Fibroblast of the aortic adventitia (primary cell): ENCODE measurements at regions not wholly inside any gene's neighbourhood (a gene's known extent, or its start where the extent isn't known, plus 50 kb on each side); places are given as distances from the start of the nearest gene placed in this dataset.
A peak's percentile ranks its signal among the peaks of the same experiment; 100 is the strongest.
"Not testable (repeated sequence)": the region's sequence is repeated elsewhere in the genome, so short reads cannot be mapped to it uniquely, and the experiment has no call there.

Source experiments
- DNase-seq: peaks from one replicate; pipeline ENCODE4 v3.0.0-alpha.2; 2010; ENCODE audit warnings: low read depth
- H3K4me3 ChIP-seq: 2 replicates; pipeline ENCODE4 v1.5.1; 2011; ENCODE audit warnings: low read depth, mild to moderate bottlenecking, control low read depth, low read length, moderate library complexity
- TF ChIP-seq, protein P1 (sequence below): IDR thresholded peaks from 2 replicates; pipeline ENCODE4 v1.5.1; 2011; ENCODE audit warnings: mild to moderate bottlenecking, low read length, control low read depth, inconsistent platforms; ENCODE audit not compliant: insufficient read depth

DNA sequence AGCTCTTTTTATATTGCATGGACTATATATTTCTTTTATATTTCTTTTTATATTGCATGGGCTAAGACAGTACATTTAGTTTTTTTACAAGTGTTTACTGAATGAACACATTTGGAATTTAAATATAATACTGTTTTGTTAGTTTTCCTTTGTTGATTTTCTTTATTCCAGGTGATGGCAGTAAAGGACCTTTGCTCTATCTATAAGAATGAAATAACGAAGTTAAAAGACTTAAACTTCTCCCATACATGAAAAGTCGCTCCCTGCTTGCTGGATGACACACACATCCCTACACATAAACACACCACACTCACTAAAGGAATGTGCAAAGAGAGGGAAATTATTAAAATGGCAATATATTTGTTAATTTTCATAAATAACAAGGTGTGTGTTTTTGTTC is 102.5 kb upstream of the ANXA10 start:
- no peak overlapping the region for H3K4me3 ChIP-seq
- TF ChIP-seq, protein P1, sequence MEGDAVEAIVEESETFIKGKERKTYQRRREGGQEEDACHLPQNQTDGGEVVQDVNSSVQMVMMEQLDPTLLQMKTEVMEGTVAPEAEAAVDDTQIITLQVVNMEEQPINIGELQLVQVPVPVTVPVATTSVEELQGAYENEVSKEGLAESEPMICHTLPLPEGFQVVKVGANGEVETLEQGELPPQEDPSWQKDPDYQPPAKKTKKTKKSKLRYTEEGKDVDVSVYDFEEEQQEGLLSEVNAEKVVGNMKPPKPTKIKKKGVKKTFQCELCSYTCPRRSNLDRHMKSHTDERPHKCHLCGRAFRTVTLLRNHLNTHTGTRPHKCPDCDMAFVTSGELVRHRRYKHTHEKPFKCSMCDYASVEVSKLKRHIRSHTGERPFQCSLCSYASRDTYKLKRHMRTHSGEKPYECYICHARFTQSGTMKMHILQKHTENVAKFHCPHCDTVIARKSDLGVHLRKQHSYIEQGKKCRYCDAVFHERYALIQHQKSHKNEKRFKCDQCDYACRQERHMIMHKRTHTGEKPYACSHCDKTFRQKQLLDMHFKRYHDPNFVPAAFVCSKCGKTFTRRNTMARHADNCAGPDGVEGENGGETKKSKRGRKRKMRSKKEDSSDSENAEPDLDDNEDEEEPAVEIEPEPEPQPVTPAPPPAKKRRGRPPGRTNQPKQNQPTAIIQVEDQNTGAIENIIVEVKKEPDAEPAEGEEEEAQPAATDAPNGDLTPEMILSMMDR, result peak; percentile 23
- DNase-seq, result peak; percentile 56

DNA sequence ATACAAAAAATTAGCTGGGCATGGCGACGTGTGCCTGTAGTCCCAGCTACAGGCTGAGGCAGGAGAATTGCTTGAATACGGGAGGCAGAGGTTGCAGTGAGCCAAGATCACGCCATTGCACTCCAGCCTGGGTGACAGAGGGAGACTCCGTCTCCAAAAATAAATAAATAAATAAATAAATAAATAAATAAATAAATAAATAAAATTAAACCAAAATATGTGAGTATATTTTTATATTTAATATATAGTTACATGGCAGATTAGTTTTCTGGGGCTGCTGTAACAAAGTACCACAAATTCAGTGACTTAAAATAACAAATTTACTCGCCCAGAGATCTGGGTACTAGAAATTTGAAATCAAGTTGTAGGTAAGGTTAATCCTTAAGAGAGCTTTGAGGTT is 84.2 kb upstream of the ANXA10 start:
- H3K4me3 ChIP-seq, DNase-seq: not testable (repeated sequence)

DNA sequence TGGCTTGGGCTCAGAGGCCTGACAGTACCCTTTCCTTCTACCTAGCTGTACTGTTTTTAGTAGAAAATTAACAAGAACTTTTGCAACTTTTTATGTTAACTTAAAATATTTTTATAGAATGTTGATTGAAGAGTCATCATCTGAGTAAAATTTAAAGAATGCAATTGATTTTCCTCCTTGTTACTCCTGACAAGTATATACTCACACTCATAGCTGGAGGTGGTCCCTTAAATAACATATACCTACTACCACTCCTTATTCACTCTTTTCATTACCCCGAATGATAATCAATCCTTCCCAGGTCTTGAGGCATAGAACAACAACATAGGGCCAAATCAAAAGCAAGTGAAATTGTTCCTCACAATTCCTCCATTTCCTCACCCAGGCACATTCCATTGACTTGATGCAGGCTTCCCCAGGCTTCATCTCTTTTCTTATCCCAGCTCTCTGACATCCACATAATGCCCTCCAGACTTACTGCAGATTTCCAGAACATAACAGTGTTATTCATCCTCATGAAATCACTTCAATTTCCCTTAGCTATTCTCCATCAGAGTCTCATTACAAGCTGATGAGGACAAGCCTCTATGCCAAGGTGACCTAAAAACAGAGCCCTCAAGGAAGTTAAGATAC is 73.2 kb upstream of the ANXA10 start:
- H3K4me3 ChIP-seq, result no peak overlapping the region
- DNase-seq, result peak; percentile 77
- TF ChIP-seq, protein P1, result no peak

DNA sequence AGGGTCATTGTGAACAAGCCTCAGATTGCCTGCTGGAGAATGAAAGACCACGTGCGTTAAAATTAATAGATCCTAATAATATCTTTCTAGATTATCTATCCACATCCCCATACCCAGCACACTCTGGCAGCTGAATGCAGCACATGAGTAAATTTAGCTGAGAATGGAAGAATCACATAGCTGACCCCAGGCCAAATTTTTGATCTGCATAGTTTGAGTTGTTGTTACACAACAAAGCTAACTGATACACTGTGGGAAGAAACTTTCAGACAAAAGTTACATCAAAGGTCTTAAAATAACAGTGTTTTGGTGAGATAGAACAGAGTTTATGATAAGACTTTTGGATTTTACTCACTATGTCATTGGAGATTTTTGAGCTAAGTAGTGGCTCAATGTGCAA is 72.4 kb upstream of the ANXA10 start:
- DNase-seq, result peak; percentile 57
- no peak overlapping the region for H3K4me3 ChIP-seq
- TF ChIP-seq, protein P1, result no peak

DNA sequence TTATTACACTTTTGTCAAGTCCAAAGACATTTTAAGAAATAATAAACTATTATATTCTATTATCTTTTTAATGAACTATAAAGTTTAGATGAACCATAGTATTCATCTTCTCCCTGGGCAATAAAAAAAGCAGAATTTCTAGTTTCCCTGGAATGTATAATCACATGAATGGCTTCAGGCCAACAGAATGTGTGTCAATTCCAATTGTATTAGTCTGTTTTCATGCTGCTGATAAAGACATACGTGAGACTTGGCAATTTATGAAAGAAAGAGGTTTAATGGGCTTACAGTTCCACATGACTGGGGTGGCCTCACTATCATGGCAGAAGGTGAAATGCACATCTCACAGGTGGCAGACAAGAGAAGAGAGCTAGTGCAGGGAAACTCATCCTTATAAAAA is 70.7 kb upstream of the ANXA10 start:
- peak; percentile 58 for DNase-seq
- no peak overlapping the region for H3K4me3 ChIP-seq
- TF ChIP-seq, protein P1, result no peak

DNA sequence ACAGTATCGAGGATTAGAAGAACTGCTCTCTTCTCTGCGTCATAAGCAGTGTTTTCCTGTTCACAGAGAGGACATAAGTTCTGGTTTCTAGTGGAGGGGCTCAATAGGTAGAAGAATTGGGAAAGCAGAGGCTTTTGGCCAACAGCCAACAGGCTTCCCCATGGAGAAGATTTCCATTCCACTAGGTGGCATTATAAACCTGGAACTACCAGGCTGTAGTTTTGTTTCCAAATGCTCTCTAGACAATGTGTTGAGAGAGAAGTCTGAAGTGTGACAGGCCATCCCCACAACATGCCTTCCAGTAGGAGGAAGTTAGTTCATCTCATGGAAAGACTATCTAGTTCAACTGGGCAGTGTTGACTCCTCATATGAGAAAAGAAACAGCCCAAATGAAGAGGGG is 63.8 kb upstream of the ANXA10 start:
- no peak for DNase-seq
- TF ChIP-seq, protein P1, result no peak
- no peak overlapping the region for H3K4me3 ChIP-seq

DNA sequence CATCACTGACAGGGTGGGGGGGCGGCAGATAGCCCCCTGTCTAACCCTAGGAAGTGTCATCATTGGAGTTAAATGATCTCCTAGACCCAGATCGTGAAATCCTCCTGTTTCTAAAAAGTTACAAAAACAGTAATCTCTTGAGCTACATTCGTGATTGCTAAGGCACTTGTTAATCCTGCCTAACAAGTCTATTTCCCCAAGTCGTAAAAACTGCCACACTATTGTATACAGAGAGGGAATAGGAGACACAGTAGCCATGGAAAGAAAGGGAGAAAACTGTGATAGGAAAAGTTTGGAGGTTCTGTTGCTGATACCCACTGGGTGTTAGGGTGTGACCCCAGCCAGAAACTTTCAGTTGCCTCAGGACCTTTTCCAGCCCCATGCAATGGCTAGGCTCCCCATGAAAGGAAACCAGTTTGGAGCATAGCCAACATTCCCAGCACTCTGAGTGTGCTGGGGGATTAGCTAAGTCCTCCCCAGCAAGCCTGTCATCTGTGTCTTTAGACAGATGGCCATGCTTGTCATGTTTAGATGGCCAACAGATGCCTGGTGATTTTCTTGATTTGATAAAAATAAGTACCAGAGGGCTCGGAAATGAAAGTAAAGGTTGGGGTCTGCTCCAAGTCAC is 63.3 kb upstream of the ANXA10 start:
- TF ChIP-seq, protein P1, result no peak
- no peak for DNase-seq
- H3K4me3 ChIP-seq, result no peak overlapping the region
